ENCODE measurements at regions not wholly inside any gene's neighbourhood (a gene's known extent, or its start where the extent isn't known, plus 50 kb on each side); places are given as distances from the start of the nearest gene placed in this dataset.

DNA sequence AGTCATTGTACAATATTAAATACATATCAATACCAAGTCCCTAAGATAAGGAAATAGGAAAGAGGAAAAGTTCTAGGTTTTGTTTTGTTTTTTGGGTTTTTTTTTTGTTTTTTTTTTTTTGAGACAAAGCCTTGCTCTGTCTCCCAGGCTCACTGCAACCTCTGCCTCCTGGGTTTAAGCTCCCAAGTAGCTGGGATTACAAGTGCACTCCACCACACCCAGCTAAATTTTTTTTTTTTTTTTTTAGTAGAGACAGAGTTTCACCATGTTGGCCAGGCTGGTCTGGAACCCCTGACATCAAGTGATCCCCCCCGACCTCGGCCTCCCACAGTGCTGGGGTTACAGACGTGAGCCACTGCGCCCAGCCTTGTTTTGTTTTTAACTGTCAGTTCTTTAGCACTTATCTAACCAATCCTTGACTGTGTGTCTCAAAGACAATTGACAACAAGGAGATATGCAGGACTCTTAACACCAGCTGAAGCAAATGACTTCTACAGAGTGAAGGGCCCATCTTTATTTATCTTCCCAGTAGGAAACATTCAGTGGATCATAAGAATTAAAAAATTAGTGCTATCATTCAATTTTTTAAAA is 100.0 kb upstream of the RAP2B start:
- TF ChIP-seq, protein P1, sequence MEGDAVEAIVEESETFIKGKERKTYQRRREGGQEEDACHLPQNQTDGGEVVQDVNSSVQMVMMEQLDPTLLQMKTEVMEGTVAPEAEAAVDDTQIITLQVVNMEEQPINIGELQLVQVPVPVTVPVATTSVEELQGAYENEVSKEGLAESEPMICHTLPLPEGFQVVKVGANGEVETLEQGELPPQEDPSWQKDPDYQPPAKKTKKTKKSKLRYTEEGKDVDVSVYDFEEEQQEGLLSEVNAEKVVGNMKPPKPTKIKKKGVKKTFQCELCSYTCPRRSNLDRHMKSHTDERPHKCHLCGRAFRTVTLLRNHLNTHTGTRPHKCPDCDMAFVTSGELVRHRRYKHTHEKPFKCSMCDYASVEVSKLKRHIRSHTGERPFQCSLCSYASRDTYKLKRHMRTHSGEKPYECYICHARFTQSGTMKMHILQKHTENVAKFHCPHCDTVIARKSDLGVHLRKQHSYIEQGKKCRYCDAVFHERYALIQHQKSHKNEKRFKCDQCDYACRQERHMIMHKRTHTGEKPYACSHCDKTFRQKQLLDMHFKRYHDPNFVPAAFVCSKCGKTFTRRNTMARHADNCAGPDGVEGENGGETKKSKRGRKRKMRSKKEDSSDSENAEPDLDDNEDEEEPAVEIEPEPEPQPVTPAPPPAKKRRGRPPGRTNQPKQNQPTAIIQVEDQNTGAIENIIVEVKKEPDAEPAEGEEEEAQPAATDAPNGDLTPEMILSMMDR (IDR thresholded peaks at IDR 0.05; ENCODE audit: extremely low read depth in 1 of 2, insufficient read depth in 1 of 2, low read depth in 1 of 2, low read length in 2 of 2) = no peak
- no peak for TF ChIP-seq POLR2A (IDR thresholded peaks at IDR 0.05; ENCODE audit: low read depth, low read length)
- TF ChIP-seq EZH2 (IDR thresholded peaks at IDR 0.05; ENCODE audit: borderline replicate concordance, low read depth, low read length, severe bottlenecking) = no peak
- no peak for TF ChIP-seq POLR2AphosphoS5 (IDR thresholded peaks at IDR 0.05; ENCODE audit: insufficient read depth, low read depth, low read length)
- TF ChIP-seq, protein P2, sequence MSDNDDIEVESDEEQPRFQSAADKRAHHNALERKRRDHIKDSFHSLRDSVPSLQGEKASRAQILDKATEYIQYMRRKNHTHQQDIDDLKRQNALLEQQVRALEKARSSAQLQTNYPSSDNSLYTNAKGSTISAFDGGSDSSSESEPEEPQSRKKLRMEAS (IDR thresholded peaks at IDR 0.05; ENCODE audit: insufficient read depth, insufficient read length) = no peak
- no peak for TF ChIP-seq JUN (IDR thresholded peaks at IDR 0.05; ENCODE audit: borderline replicate concordance, insufficient read depth, insufficient read length, low read depth)
